ENCODE measurements at regions not wholly inside any gene's neighbourhood (a gene's known extent, or its start where the extent isn't known, plus 50 kb on each side); places are given as distances from the start of the nearest gene placed in this dataset.

- intact Hi-C loops (cut with DNase I), result no loop called here
- H3K9me3 ChIP-seq, result no peaks in the 10 kb centered on the region
- DNase-seq, result no peak
- 65 to 78% (median 78%) methylated on average over 6 of the region's 6 CpGs for WGBS, 3 donors
- H3K27ac ChIP-seq, result no peak overlapping the region
- TF ChIP-seq POLR2A (IDR thresholded peaks at IDR 0.05), result no peak
- TF ChIP-seq, protein P1, sequence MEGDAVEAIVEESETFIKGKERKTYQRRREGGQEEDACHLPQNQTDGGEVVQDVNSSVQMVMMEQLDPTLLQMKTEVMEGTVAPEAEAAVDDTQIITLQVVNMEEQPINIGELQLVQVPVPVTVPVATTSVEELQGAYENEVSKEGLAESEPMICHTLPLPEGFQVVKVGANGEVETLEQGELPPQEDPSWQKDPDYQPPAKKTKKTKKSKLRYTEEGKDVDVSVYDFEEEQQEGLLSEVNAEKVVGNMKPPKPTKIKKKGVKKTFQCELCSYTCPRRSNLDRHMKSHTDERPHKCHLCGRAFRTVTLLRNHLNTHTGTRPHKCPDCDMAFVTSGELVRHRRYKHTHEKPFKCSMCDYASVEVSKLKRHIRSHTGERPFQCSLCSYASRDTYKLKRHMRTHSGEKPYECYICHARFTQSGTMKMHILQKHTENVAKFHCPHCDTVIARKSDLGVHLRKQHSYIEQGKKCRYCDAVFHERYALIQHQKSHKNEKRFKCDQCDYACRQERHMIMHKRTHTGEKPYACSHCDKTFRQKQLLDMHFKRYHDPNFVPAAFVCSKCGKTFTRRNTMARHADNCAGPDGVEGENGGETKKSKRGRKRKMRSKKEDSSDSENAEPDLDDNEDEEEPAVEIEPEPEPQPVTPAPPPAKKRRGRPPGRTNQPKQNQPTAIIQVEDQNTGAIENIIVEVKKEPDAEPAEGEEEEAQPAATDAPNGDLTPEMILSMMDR (IDR thresholded peaks at IDR 0.05), result no peak
- TF ChIP-seq EP300 (IDR thresholded peaks at IDR 0.05), result no peak
- no peak overlapping the region for H3K4me3 ChIP-seq
- H3K36me3 ChIP-seq, result no peaks in the 10 kb centered on the region
- H3K4me1 ChIP-seq (ENCODE audit: insufficient read depth), result no peaks in the 10 kb centered on the region
- no peaks in the 10 kb centered on the region for H3K27me3 ChIP-seq
These were observed 229.1 kb upstream of the PELI2 start for GRCh38 chr14:55889124-55889523.

GRCh38 chr14:55891692-55892091, 226.5 kb upstream of the PELI2 start:
- intact Hi-C loops (cut with DNase I), result no loop called here
- no peaks in the 10 kb centered on the region for H3K27me3 ChIP-seq
- no peaks in the 10 kb centered on the region for H3K36me3 ChIP-seq
- no peak for DNase-seq
- no peak overlapping the region for H3K4me3 ChIP-seq
- TF ChIP-seq EP300 (IDR thresholded peaks at IDR 0.05) (no peak), POLR2A (IDR thresholded peaks at IDR 0.05) (no peak)
- TF ChIP-seq, protein P1 (IDR thresholded peaks at IDR 0.05), result no peak
- no peaks in the 10 kb centered on the region for H3K9me3 ChIP-seq
- H3K27ac ChIP-seq, result no peak overlapping the region
- no peaks in the 10 kb centered on the region for H3K4me1 ChIP-seq (ENCODE audit: insufficient read depth)
- WGBS, 3 donors, result 66 to 73% (median 69%) methylated on average over 6 of the region's 6 CpGs

- Histone ChIP-seq H3K9me3 (no peaks in the 10 kb centered on the region), H3K4me1 (ENCODE audit: insufficient read depth) (no peaks in the 10 kb centered on the region), H3K36me3 (no peaks in the 10 kb centered on the region), H3K4me3 (no peak overlapping the region), H3K27me3 (no peaks in the 10 kb centered on the region), H3K27ac (no peak overlapping the region)
- TF ChIP-seq EP300 (IDR thresholded peaks at IDR 0.05) (no peak), POLR2A (IDR thresholded peaks at IDR 0.05) (no peak)
- TF ChIP-seq, protein P1 (IDR thresholded peaks at IDR 0.05), result no peak
- intact Hi-C loops (cut with DNase I), result no loop called here
- DNase-seq, result no peak
- 17 to 44% (median 23%) methylated on average over 4 of the region's 4 CpGs for WGBS, 3 donors
These were observed 225.3 kb upstream of the PELI2 start for GRCh38 chr14:55892906-55893305.

DNA sequence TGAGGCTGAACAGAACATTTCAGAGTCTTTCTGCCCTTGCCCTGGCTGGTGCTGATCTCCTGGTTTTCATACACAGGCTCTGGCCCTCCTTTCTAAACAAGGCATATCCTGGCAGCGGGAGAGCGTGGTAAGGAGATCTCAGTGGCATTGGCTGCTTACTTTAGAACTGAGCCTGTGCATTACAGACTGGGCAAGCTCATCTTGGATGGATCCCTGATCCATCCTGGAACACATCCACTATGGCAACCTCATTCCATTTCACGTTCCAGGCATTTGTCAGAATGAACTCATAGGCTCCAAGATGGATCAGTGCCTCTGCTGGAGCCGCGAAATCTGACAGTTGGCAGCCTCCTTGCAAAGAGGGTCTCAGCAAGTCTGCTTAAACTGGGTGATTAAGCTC, 224.5 kb upstream of the PELI2 start:
- TF ChIP-seq, protein P1 (IDR thresholded peaks at IDR 0.05), result no peak
- TF ChIP-seq EP300 (IDR thresholded peaks at IDR 0.05) (no peak), POLR2A (IDR thresholded peaks at IDR 0.05) (no peak)
- no peak overlapping the region for H3K27ac ChIP-seq
- H3K4me1 ChIP-seq (ENCODE audit: insufficient read depth), result no peaks in the 10 kb centered on the region

DNA sequence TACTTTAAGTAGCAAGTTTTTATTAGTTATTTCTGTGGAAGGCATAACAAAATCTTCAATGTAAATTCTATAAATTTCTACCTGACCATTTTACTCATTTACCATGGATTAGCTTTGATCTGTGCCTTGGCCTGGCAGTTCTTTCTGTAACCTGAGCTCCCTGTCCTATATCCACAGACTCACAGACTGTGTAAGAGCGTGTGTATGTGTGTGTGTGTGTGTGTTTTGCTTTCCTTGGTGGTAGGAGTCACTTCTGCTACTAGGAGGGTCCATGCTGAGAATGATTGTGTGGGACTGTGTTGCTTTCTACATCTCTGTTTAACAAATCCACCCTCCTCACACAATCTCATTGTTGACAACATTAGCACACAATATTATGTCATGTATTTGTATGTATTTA, 221.2 kb upstream of the PELI2 start:
- intact Hi-C loops (cut with DNase I), result no loop called here
- no peaks in the 10 kb centered on the region for H3K4me1 ChIP-seq (ENCODE audit: insufficient read depth)
- DNase-seq, result no peak
- H3K27me3 ChIP-seq, result no peaks in the 10 kb centered on the region
- no peak overlapping the region for H3K27ac ChIP-seq
- no peaks in the 10 kb centered on the region for H3K9me3 ChIP-seq
- WGBS, 3 donors, result 79 to 90% (median 80%) methylated on average over 1 of the region's 1 CpG
- no peaks in the 10 kb centered on the region for H3K36me3 ChIP-seq
- no peak for TF ChIP-seq EP300 (IDR thresholded peaks at IDR 0.05)
- TF ChIP-seq, protein P1 (IDR thresholded peaks at IDR 0.05), result no peak
- no peak for TF ChIP-seq POLR2A (IDR thresholded peaks at IDR 0.05)
- H3K4me3 ChIP-seq, result no peak overlapping the region

More for the DNA sequence above, 224.5 kb upstream of the PELI2 start:
- WGBS, 3 donors, result 84 to 90% (median 87%) methylated on average over 5 of the region's 5 CpGs
- no peaks in the 10 kb centered on the region for H3K27me3 ChIP-seq
- intact Hi-C loops (cut with DNase I), result no loop called here
- no peak overlapping the region for H3K4me3 ChIP-seq
- no peaks in the 10 kb centered on the region for H3K9me3 ChIP-seq
- no peak for DNase-seq
- H3K36me3 ChIP-seq, result no peaks in the 10 kb centered on the region

All from ovary (tissue), 7 donors.